ENCODE measurements at regions not wholly inside any gene's neighbourhood (a gene's known extent, or its start where the extent isn't known, plus 50 kb on each side); places are given as distances from the start of the nearest gene placed in this dataset.

DNA sequence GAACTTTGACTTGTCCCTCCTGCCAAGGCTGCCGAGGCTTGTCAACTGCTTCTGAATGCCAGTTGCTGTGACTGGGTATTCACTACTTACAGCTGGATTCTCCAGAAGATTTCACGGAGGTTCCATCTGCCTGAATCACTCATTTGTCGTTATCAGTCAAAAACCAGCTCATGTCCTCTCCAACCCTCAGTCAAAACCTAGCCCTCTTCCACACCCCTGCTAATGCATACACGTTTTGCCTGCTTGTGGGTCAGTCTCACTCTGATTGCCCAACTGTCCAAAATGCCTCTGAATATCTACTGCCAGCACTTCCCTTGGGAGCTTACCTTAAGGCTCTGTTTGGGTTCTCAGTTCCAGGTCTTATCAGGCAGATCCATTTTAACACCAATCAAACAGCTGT, 238.6 kb upstream of the TMEM161B start:
- CTCF ChIA-PET, result interaction anchor here (0.7 to 1.3 kb wide), 2 partner anchors 16 to 652 kb away, joined by 3 to 4 read pairs; no protein-coding TSS in a partner anchor
- BruUV-seq (replicated peaks), result no TSS peak
- Mint-ChIP-seq H3K27ac (ENCODE audit: unreplicated experiment) (no peak overlapping the region), H3K4me1 (ENCODE audit: low read depth, unreplicated experiment) (peaks cover 20% of the 10 kb centered on the region), H3K36me3 (ENCODE audit: insufficient read depth, unreplicated experiment) (no peaks in the 10 kb centered on the region), H3K9me3 (ENCODE audit: low read depth, unreplicated experiment) (peaks cover 5% of the 10 kb centered on the region), H3K4me3 (ENCODE audit: low read depth, unreplicated experiment) (no peak overlapping the region), H3K27me3 (ENCODE audit: unreplicated experiment) (no peaks in the 10 kb centered on the region)
- DNase-seq, result no peak
- intact Hi-C loops (cut with micrococcal nuclease; ENCODE audit: unreplicated experiment), result no loop called here
- TF ChIP-seq CTCF (IDR thresholded peaks at IDR 0.05; ENCODE audit: unreplicated experiment), result no peak

GRCh38 chr5:88503406-88503805, 234.8 kb upstream of the TMEM161B start:
- no peak for DNase-seq
- BruUV-seq (replicated peaks), result no TSS peak
- no peak overlapping the region for H3K27ac Mint-ChIP-seq (ENCODE audit: unreplicated experiment)
- H3K4me3 Mint-ChIP-seq (ENCODE audit: low read depth, unreplicated experiment), result no peak overlapping the region
- no peaks in the 10 kb centered on the region for H3K27me3 Mint-ChIP-seq (ENCODE audit: unreplicated experiment)
- H3K36me3 Mint-ChIP-seq (ENCODE audit: insufficient read depth, unreplicated experiment), result no peaks in the 10 kb centered on the region
- H3K4me1 Mint-ChIP-seq (ENCODE audit: low read depth, unreplicated experiment), result peaks cover 26% of the 10 kb centered on the region
- intact Hi-C loops (cut with micrococcal nuclease; ENCODE audit: unreplicated experiment), result no loop called here
- H3K9me3 Mint-ChIP-seq (ENCODE audit: low read depth, unreplicated experiment), result peaks cover 5% of the 10 kb centered on the region
- TF ChIP-seq CTCF (IDR thresholded peaks at IDR 0.05; ENCODE audit: unreplicated experiment), result no peak
- CTCF ChIA-PET, result no interaction called here

DNA sequence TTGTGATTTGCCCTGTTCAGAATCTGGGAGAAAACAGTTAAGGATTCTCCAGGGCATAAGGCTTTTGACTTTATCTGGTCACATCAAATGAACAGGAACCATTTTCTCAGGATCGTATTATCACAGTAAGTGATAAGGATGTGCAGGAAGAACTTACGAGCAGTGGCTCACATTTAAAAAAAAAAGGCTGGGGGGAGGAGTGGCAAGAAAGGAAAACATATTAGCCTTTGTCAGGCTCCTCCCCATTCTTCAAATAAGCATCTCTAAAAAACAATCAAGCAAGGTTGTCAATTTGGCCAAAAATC, 234.3 kb upstream of the TMEM161B start:
- Mint-ChIP-seq H3K36me3 (ENCODE audit: insufficient read depth, unreplicated experiment) (no peaks in the 10 kb centered on the region), H3K4me1 (ENCODE audit: low read depth, unreplicated experiment) (peaks cover 22% of the 10 kb centered on the region), H3K4me3 (ENCODE audit: low read depth, unreplicated experiment) (peak overlapping the region; percentile 62), H3K27me3 (ENCODE audit: unreplicated experiment) (no peaks in the 10 kb centered on the region), H3K27ac (ENCODE audit: unreplicated experiment) (peak overlapping the region; percentile 12), H3K9me3 (ENCODE audit: low read depth, unreplicated experiment) (peaks cover 5% of the 10 kb centered on the region)
- TF ChIP-seq CTCF (IDR thresholded peaks at IDR 0.05; ENCODE audit: unreplicated experiment), result no peak
- no peak for DNase-seq
- CTCF ChIA-PET, result interaction anchor here (1.1 kb wide), 1 partner anchor 18 kb away, joined by 3 read pairs; no protein-coding TSS in a partner anchor
- intact Hi-C loops (cut with micrococcal nuclease; ENCODE audit: unreplicated experiment), result no loop called here
- BruUV-seq (replicated peaks), result no TSS peak

- DNase-seq, result no peak
- Mint-ChIP-seq H3K36me3 (ENCODE audit: insufficient read depth, unreplicated experiment) (no peaks in the 10 kb centered on the region), H3K9me3 (ENCODE audit: low read depth, unreplicated experiment) (peaks cover 4% of the 10 kb centered on the region), H3K27me3 (ENCODE audit: unreplicated experiment) (no peaks in the 10 kb centered on the region), H3K4me1 (ENCODE audit: low read depth, unreplicated experiment) (peaks cover 16% of the 10 kb centered on the region), H3K27ac (ENCODE audit: unreplicated experiment) (peak overlapping the region; percentile 12), H3K4me3 (ENCODE audit: low read depth, unreplicated experiment) (peak overlapping the region; percentile 62)
- no TSS peak for BruUV-seq (replicated peaks)
- intact Hi-C loops (cut with micrococcal nuclease; ENCODE audit: unreplicated experiment), result no loop called here
- no peak for TF ChIP-seq CTCF (IDR thresholded peaks at IDR 0.05; ENCODE audit: unreplicated experiment)
- CTCF ChIA-PET, result interaction anchor here (0.6 to 1.1 kb wide), 2 partner anchors 17 to 783 kb away, joined by 3 to 6 read pairs; no protein-coding TSS in a partner anchor
Observed at GRCh38 chr5:88502179-88503040, 233.8 kb upstream of the TMEM161B start.
